Sigmoid colon (tissue), 6 donors: ENCODE measurements at regions not wholly inside any gene's neighbourhood (a gene's known extent, or its start where the extent isn't known, plus 50 kb on each side); places are given as distances from the start of the nearest gene placed in this dataset.
A peak's percentile ranks its signal among the peaks of the same experiment; 100 is the strongest.
"Not testable (repeated sequence)": the region's sequence is repeated elsewhere in the genome, so short reads cannot be mapped to it uniquely, and the experiment has no call there.

Experiments
- DNase-seq: peaks from one replicate; pipeline ENCODE4 v3.0.0-alpha.2; 2019
- H3K27ac ChIP-seq, 4 donors: fragments of 200-600 bp; sonication (generic); one replicate each; pipeline ENCODE4 v1.5.1; 2016 to 2019; ENCODE audit warnings: mild to moderate bottlenecking in 1 of 4
- H3K27me3 ChIP-seq, 3 donors: fragments of 200-600 bp; sonication (generic); one replicate each; pipeline ENCODE4 v1.5.1; 2019; ENCODE audit warnings: mild to moderate bottlenecking in 1 of 3
- H3K36me3 ChIP-seq, 4 donors: fragments of 200-600 bp; sonication (generic); one replicate each; pipeline ENCODE4 v1.5.1; 2016 to 2019
- H3K4me1 ChIP-seq, 4 donors: fragments of 200-600 bp; sonication (generic); one replicate each; pipeline ENCODE4 v1.5.1; 2017 to 2019
- H3K4me3 ChIP-seq, 4 donors: fragments of 200-600 bp; sonication (generic); one replicate each; pipeline ENCODE4 v1.5.1; 2017 to 2019; ENCODE audit warnings: mild to moderate bottlenecking in 2 of 4, moderate library complexity in 1 of 4
- H3K9me3 ChIP-seq, 4 donors: fragments of 200-600 bp in 3 of 4; sonication (generic) in 3 of 4; one replicate each; pipeline versions ENCODE4 v1.5.1 to v1.6.1; 2013 to 2019
- CTCF ChIP-seq, 4 experiments: fragments of 450-650 bp in 3 of 4; fragments of 200-600 bp in 1 of 4; IDR thresholded peaks; one replicate each; pipeline ENCODE4 v1.5.1; 2016 to 2019; ENCODE audit warnings: antibody characterized with exemption in 4 of 4, mild to moderate bottlenecking in 3 of 4, moderate library complexity in 2 of 4
- EP300 ChIP-seq, 4 donors: sonication (generic); formaldehyde crosslinking; IDR thresholded peaks; one replicate each; pipeline ENCODE4 v1.6.1; 2017; ENCODE audit warnings: antibody characterized with exemption in 4 of 4
- POLR2A ChIP-seq, 2 donors: fragments of 450-650 bp; IDR thresholded peaks; one replicate each; pipeline ENCODE4 v1.6.1; 2016; ENCODE audit warnings: antibody characterized with exemption in 2 of 2, mild to moderate bottlenecking in 2 of 2, moderate library complexity in 2 of 2
- POLR2AphosphoS5 ChIP-seq, 4 donors: sonication (generic); formaldehyde crosslinking; IDR thresholded peaks; one replicate each; pipeline ENCODE4 v1.6.1; 2017; ENCODE audit warnings: antibody characterized with exemption in 4 of 4
- WGBS, 2 donors: extraction: QIAGEN DNeasy Blood & Tissue Kit; methylation state at CpG; one replicate each; pipeline ENCODE4 v1.1.7; 2013; 5-methylcytosine and 5-hydroxymethylcytosine counted together
- intact Hi-C: fragments of 100-400 bp; cut with DNase I; formaldehyde crosslinking; loops from one replicate; pipeline ENCODE4 v1.15.1; 2023
- donor health status: healthy with polysubstance abuse.
- donor health status: healthy.

GRCh38 chr10:21352886-21353285 lies 172.6 kb downstream of the SKIDA1 start:
- Histone ChIP-seq H3K36me3 (no peaks in the 10 kb centered on the region), H3K27me3 (no peaks in the 10 kb centered on the region), H3K4me1 (peaks cover 0 to 16% (median 8%) of the 10 kb centered on the region in 4 donors), H3K9me3 (no peaks in the 10 kb centered on the region), H3K27ac (no peak overlapping the region), H3K4me3 (no peak overlapping the region)
- no peak for DNase-seq
- WGBS, 2 donors: 70 to 85% methylated on average over 1 of the region's 1 CpG
- no peak for TF ChIP-seq POLR2A (IDR thresholded peaks at IDR 0.05)
- TF ChIP-seq POLR2AphosphoS5 (IDR thresholded peaks at IDR 0.05): no peak
- TF ChIP-seq CTCF (IDR thresholded peaks at IDR 0.05): no peak
- no peak for TF ChIP-seq EP300 (IDR thresholded peaks at IDR 0.05)
- intact Hi-C loops: no loop called here

GRCh38 chr10:21351594-21351993 lies 173.9 kb downstream of the SKIDA1 start:
- 55 to 62% methylated on average over 2 of the region's 2 CpGs for WGBS, 2 donors
- H3K36me3 ChIP-seq, H3K27ac ChIP-seq, H3K9me3 ChIP-seq, H3K4me3 ChIP-seq, DNase-seq, intact Hi-C loops, H3K27me3 ChIP-seq: not testable (repeated sequence)
- peaks cover 0 to 16% (median 8%) of the 10 kb centered on the region in 4 donors for H3K4me1 ChIP-seq

GRCh38 chr10:21349912-21350286 lies 175.6 kb downstream of the SKIDA1 start:
- Histone ChIP-seq H3K36me3 (no peaks in the 10 kb centered on the region), H3K27me3 (no peaks in the 10 kb centered on the region), H3K4me1 (peaks cover 0 to 16% (median 8%) of the 10 kb centered on the region in 4 donors), H3K27ac (peak overlapping the region in 3 of 4 donors; percentile 25 to 59 (median 37)), H3K4me3 (no peak overlapping the region), H3K9me3 (no peaks in the 10 kb centered on the region)
- intact Hi-C loops: no loop called here
- 70 to 73% methylated on average over 3 of the region's 3 CpGs for WGBS, 2 donors
- DNase-seq: no peak
- TF ChIP-seq POLR2A (IDR thresholded peaks at IDR 0.05) (no peak), POLR2AphosphoS5 (IDR thresholded peaks at IDR 0.05) (no peak), CTCF (IDR thresholded peaks at IDR 0.05) (no peak), EP300 (IDR thresholded peaks at IDR 0.05) (no peak)

- TF ChIP-seq EP300 (IDR thresholded peaks at IDR 0.05) (no peak), POLR2AphosphoS5 (IDR thresholded peaks at IDR 0.05) (no peak), CTCF (IDR thresholded peaks at IDR 0.05) (no peak), POLR2A (IDR thresholded peaks at IDR 0.05) (no peak)
- intact Hi-C loops: no loop called here
- Histone ChIP-seq H3K4me3 (no peak overlapping the region), H3K27ac (no peak overlapping the region), H3K27me3 (no peaks in the 10 kb centered on the region), H3K36me3 (no peaks in the 10 kb centered on the region), H3K9me3 (no peaks in the 10 kb centered on the region), H3K4me1 (peaks cover 0 to 16% (median 8%) of the 10 kb centered on the region in 4 donors)
- no peak for DNase-seq
- WGBS, 2 donors: 80% methylated on average over 2 of the region's 2 CpGs
Observed at GRCh38 chr10:21347785-21348170, 177.7 kb downstream of the SKIDA1 start.

- no peaks in the 10 kb centered on the region for H3K36me3 ChIP-seq
- H3K27me3 ChIP-seq: no peaks in the 10 kb centered on the region
- H3K4me1 ChIP-seq: peaks cover 0 to 16% (median 8%) of the 10 kb centered on the region in 4 donors
- no peaks in the 10 kb centered on the region for H3K9me3 ChIP-seq
- DNase-seq: no peak
- TF ChIP-seq POLR2A (IDR thresholded peaks at IDR 0.05) (no peak), POLR2AphosphoS5 (IDR thresholded peaks at IDR 0.05) (no peak), EP300 (IDR thresholded peaks at IDR 0.05) (no peak), CTCF (IDR thresholded peaks at IDR 0.05) (no peak)
- intact Hi-C loops: no loop called here
- WGBS, 2 donors: 77 to 88% methylated on average over 7 of the region's 7 CpGs
- H3K27ac ChIP-seq: no peak overlapping the region
- H3K4me3 ChIP-seq: no peak overlapping the region
Observed at GRCh38 chr10:21347043-21347784, 178.3 kb downstream of the SKIDA1 start.
